SK-N-SH (cell line): ENCODE measurements at regions not wholly inside any gene's neighbourhood (a gene's known extent, or its start where the extent isn't known, plus 50 kb on each side); places are given as distances from the start of the nearest gene placed in this dataset.

Source experiments
- CTCF ChIA-PET: fragments of 300-600, 350-600 bp; formaldehyde crosslinking; extraction: SDS; loops from one replicate; lab custom pipeline; 2021; lab: Yijun Ruan, JAX
- POLR2A ChIA-PET: fragments of 350-600 bp; sonication (Branson Sonifier 250); formaldehyde crosslinking; extraction: SDS; loops from one replicate; lab custom pipeline; 2020; ENCODE audit warnings: antibody characterized with exemption, inconsistent platforms; lab: Yijun Ruan, JAX
- DNase-seq: peaks from one replicate; pipeline ENCODE4 v3.0.0; 2012
- H2AFZ ChIP-seq: fragments of 200-600 bp; sonication (generic); 2 replicates; pipeline ENCODE4 v1.8.1; 2016; ENCODE audit warnings: antibody characterized with exemption, mild to moderate bottlenecking, low read depth
- H3F3A ChIP-seq: fragments of 200-600 bp; sonication (generic); replicated peaks from 2 replicates; pipeline ENCODE3; 2016; ENCODE audit warnings: antibody characterized with exemption, mild to moderate bottlenecking; ENCODE audit not compliant: insufficient read depth
- H3K27ac ChIP-seq, 2 experiments: fragments of 200-500 bp in 1 of 2; fragments of 200-600 bp in 1 of 2; sonication (Bioruptor generic) in 1 of 2; sonication (generic), shearing (Covaris generic) in 1 of 2; 2 replicates each; pipeline versions ENCODE4 v1.5.1 to v1.6.1; 2014 to 2016; ENCODE audit warnings: low read depth in 2 of 2, inconsistent platforms in 1 of 2, low read length in 1 of 2, mild to moderate bottlenecking in 1 of 2, mixed read lengths in 1 of 2
- H3K27me3 ChIP-seq: fragments of 200-600 bp; sonication (generic), shearing (Covaris generic); 2 replicates; pipeline ENCODE4 v1.6.1; 2016; ENCODE audit warnings: mixed run types; ENCODE audit not compliant: insufficient read depth
- H3K36me3 ChIP-seq, 2 experiments: fragments of 200-500 bp in 1 of 2; fragments of 200-600 bp in 1 of 2; sonication (Bioruptor generic) in 1 of 2; sonication (generic) in 1 of 2; replicated peaks in 1 of 2; 2 replicates each; pipeline versions ENCODE3 to v1.5.1; 2014 to 2016; ENCODE audit warnings: low read length in 1 of 2, mild to moderate bottlenecking in 1 of 2; ENCODE audit not compliant: insufficient read depth in 2 of 2, control insufficient read depth in 1 of 2
- H3K4me1 ChIP-seq, 2 experiments: fragments of 200-500 bp in 1 of 2; fragments of 200-600 bp in 1 of 2; sonication (Bioruptor generic) in 1 of 2; sonication (generic), shearing (Covaris generic) in 1 of 2; 2 replicates each; pipeline versions ENCODE4 v1.5.1 to v1.6.1; 2014 to 2016; ENCODE audit warnings: low read depth in 1 of 2, low read length in 1 of 2, mixed run types in 1 of 2; ENCODE audit not compliant: insufficient read depth in 2 of 2, control insufficient read depth in 1 of 2
- H3K4me2 ChIP-seq: fragments of 200-600 bp; sonication (generic), shearing (Covaris generic); 2 replicates; pipeline ENCODE4 v1.6.1; 2017; ENCODE audit warnings: mixed run types
- H3K4me3 ChIP-seq, 2 experiments: fragments of 200-500 bp in 1 of 2; fragments of 200-600 bp in 1 of 2; sonication (Bioruptor generic) in 1 of 2; sonication (generic), shearing (Covaris generic) in 1 of 2; 2 replicates each; pipeline versions ENCODE4 v1.5.1 to v1.8.1; 2014 to 2016; ENCODE audit warnings: low read depth in 2 of 2, inconsistent platforms in 1 of 2, low read length in 1 of 2, mild to moderate bottlenecking in 1 of 2, mixed read lengths in 1 of 2, moderate library complexity in 1 of 2
- H3K79me2 ChIP-seq: fragments of 200-600 bp; sonication (generic); 2 replicates; pipeline ENCODE4 v1.8.1; 2017; ENCODE audit warnings: mild to moderate bottlenecking; ENCODE audit not compliant: insufficient read depth
- H3K9ac ChIP-seq: fragments of 200-600 bp; sonication (generic); 2 replicates; pipeline ENCODE4 v1.6.1; 2017; ENCODE audit warnings: mixed run types
- H3K9me2 ChIP-seq: fragments of 200-600 bp; sonication (generic); 2 replicates; pipeline ENCODE4 v1.6.1; 2017; ENCODE audit warnings: mixed run types
- H3K9me3 ChIP-seq: fragments of 200-600 bp; sonication (generic); 2 replicates; pipeline ENCODE4 v1.6.1; 2017; ENCODE audit warnings: mixed run types, mild to moderate bottlenecking, moderate library complexity
- H4K20me1 ChIP-seq: fragments of 200-600 bp; sonication (generic); 2 replicates; pipeline ENCODE4 v1.6.1; 2017; ENCODE audit warnings: mild to moderate bottlenecking, mixed run types; ENCODE audit not compliant: insufficient read depth
- CHD2 ChIP-seq: fragments of 150-350 bp; IDR thresholded peaks from 2 replicates; pipeline ENCODE4 v1.6.1; 2018; ENCODE audit warnings: low read length; ENCODE audit not compliant: partially characterized antibody
- CTCF ChIP-seq: fragments of 200-600 bp; sonication (generic); IDR thresholded peaks from 2 replicates; pipeline ENCODE4 v1.6.1; 2017; ENCODE audit warnings: antibody characterized with exemption, mild to moderate bottlenecking, moderate library complexity
- ELF1 ChIP-seq: IDR thresholded peaks from 2 replicates; pipeline ENCODE4 v1.4.0; 2012
- EZH2phosphoT487 ChIP-seq: fragments of 200-600 bp; sonication (generic); IDR thresholded peaks from 2 replicates; pipeline ENCODE4 v1.6.1; 2017; ENCODE audit warnings: low read depth, mixed run types, mild to moderate bottlenecking, antibody characterized with exemption, moderate library complexity, borderline replicate concordance
- FOSL2 ChIP-seq: IDR thresholded peaks from 2 replicates; pipeline ENCODE4 v1.4.0; 2012; ENCODE audit warnings: low read depth, mild to moderate bottlenecking, moderate library complexity, borderline replicate concordance
- FOXM1 ChIP-seq: IDR thresholded peaks from 2 replicates; pipeline ENCODE4 v1.4.0; 2012; ENCODE audit warnings: low read depth, mild to moderate bottlenecking
- JUND ChIP-seq: IDR thresholded peaks from 2 replicates; pipeline ENCODE4 v1.4.0; 2012
- MXI1 ChIP-seq: IDR thresholded peaks from 2 replicates; pipeline ENCODE4 v1.6.1; 2012; ENCODE audit warnings: mild to moderate bottlenecking, low read depth, low read length, improper control_type of control experiment
- NFIC ChIP-seq: IDR thresholded peaks from 2 replicates; pipeline ENCODE4 v1.4.0; 2012; ENCODE audit warnings: borderline replicate concordance
- PBX3 ChIP-seq: IDR thresholded peaks from 2 replicates; pipeline ENCODE4; 2012
- RCOR1 ChIP-seq: fragments of 150-350 bp; IDR thresholded peaks from 2 replicates; pipeline ENCODE4 v1.6.1; 2017; ENCODE audit warnings: antibody characterized with exemption, low read length
- RXRA ChIP-seq: IDR thresholded peaks from 2 replicates; pipeline ENCODE4 v1.4.0; 2012; ENCODE audit warnings: low read depth, mild to moderate bottlenecking, borderline replicate concordance
- SMC3 ChIP-seq: IDR thresholded peaks from 2 replicates; pipeline ENCODE4 v1.6.1; 2012; ENCODE audit warnings: low read depth, low read length, improper control_type of control experiment
- USF1 ChIP-seq: IDR thresholded peaks from 2 replicates; pipeline ENCODE4 v1.4.0; 2012; ENCODE audit warnings: low read depth, borderline replicate concordance
- YY1 ChIP-seq: IDR thresholded peaks from 2 replicates; pipeline ENCODE4 v1.4.0; 2012; ENCODE audit warnings: low read depth, mild to moderate bottlenecking
- WGBS: methylation state at CpG from one replicate; pipeline ENCODE4 v1.1.6; 2017; ENCODE audit warnings: low lambda C conversion rate; 5-methylcytosine and 5-hydroxymethylcytosine counted together
- TF ChIP-seq, protein P1 (sequence below): fragments of 150-350 bp; IDR thresholded peaks from 2 replicates; pipeline ENCODE4 v1.6.1; 2017; ENCODE audit warnings: antibody characterized with exemption, low read length, low read depth, borderline replicate concordance
- TF ChIP-seq, protein P2 (sequence below): IDR thresholded peaks from 2 replicates; pipeline ENCODE4 v1.4.0; 2012; ENCODE audit warnings: low read depth, borderline replicate concordance

DNA sequence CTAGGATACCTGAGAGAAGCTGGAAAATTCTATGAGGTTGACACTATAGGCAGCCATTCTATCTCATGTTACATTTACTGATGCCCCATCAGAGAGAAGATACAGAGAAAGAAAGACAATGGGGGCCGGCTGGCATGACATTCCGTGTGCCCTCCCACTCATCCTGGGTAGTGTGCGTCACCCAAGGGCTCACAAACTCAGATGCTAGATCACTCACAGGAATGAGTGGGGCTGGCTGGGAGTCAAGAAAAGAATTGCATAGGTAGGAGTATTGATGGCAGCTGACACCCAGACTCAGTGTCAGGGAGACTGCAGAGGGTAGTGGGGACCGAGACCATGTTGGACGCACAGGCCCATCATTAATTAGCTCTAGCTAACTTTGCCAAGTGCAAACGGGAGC is 1113.5 kb upstream of the AUTS2 start:
- Histone ChIP-seq H3K27ac (no peak overlapping the region), H3K36me3 (no peaks in the 10 kb centered on the region), H3K4me1 (peaks cover 0 to 6% of the 10 kb centered on the region in 2 experiments; a peak in 1 of 4 replicates), H3K9me3 (no peaks in the 10 kb centered on the region), H2AFZ (no peak overlapping the region), H4K20me1 (no peaks in the 10 kb centered on the region), H3K4me2 (no peak overlapping the region), H3K4me3 (no peak overlapping the region), H3K27me3 (no peaks in the 10 kb centered on the region), H3K79me2 (no peaks in the 10 kb centered on the region), H3K9ac (no peak overlapping the region), H3K9me2 (no peaks in the 10 kb centered on the region), H3F3A (no peaks in the 10 kb centered on the region)
- ChIA-PET POLR2A (no interaction called here), CTCF (no interaction called here)
- no peak for TF ChIP-seq PBX3
- no peak for TF ChIP-seq ELF1
- no peak for TF ChIP-seq MXI1
- no peak for TF ChIP-seq JUND
- TF ChIP-seq YY1 = no peak
- TF ChIP-seq RCOR1 = no peak
- TF ChIP-seq CTCF = no peak
- TF ChIP-seq CHD2 = no peak
- TF ChIP-seq RXRA = no peak
- TF ChIP-seq SMC3 = no peak
- TF ChIP-seq, protein P1, sequence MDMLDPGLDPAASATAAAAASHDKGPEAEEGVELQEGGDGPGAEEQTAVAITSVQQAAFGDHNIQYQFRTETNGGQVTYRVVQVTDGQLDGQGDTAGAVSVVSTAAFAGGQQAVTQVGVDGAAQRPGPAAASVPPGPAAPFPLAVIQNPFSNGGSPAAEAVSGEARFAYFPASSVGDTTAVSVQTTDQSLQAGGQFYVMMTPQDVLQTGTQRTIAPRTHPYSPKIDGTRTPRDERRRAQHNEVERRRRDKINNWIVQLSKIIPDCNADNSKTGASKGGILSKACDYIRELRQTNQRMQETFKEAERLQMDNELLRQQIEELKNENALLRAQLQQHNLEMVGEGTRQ = no peak
- TF ChIP-seq EZH2phosphoT487 = no peak
- no peak for TF ChIP-seq USF1
- TF ChIP-seq FOSL2 = no peak
- TF ChIP-seq, protein P2, sequence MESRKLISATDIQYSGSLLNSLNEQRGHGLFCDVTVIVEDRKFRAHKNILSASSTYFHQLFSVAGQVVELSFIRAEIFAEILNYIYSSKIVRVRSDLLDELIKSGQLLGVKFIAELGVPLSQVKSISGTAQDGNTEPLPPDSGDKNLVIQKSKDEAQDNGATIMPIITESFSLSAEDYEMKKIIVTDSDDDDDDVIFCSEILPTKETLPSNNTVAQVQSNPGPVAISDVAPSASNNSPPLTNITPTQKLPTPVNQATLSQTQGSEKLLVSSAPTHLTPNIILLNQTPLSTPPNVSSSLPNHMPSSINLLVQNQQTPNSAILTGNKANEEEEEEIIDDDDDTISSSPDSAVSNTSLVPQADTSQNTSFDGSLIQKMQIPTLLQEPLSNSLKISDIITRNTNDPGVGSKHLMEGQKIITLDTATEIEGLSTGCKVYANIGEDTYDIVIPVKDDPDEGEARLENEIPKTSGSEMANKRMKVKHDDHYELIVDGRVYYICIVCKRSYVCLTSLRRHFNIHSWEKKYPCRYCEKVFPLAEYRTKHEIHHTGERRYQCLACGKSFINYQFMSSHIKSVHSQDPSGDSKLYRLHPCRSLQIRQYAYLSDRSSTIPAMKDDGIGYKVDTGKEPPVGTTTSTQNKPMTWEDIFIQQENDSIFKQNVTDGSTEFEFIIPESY = no peak
- TF ChIP-seq NFIC = no peak
- no peak for TF ChIP-seq FOXM1
- DNase-seq = no peak
- WGBS = 66% methylated on average over 6 of the region's 6 CpGs
